ENCODE measurements at regions not wholly inside any gene's neighbourhood (a gene's known extent, or its start where the extent isn't known, plus 50 kb on each side); places are given as distances from the start of the nearest gene placed in this dataset.

GRCh38 chr2:194745557-194746146 is 911.4 kb upstream of the SLC39A10 start:
- intact Hi-C loops (cut with micrococcal nuclease; ENCODE audit: unreplicated experiment), result no loop called here
- Histone ChIP-seq H3K9me3 (ENCODE audit: low read depth, low read length, poor library complexity, severe bottlenecking) (no peaks in the 10 kb centered on the region), H3K4me1 (ENCODE audit: insufficient read depth, low read length, poor library complexity, severe bottlenecking) (no peaks in the 10 kb centered on the region), H3K36me3 (ENCODE audit: insufficient read depth, low read length, poor library complexity, severe bottlenecking) (no peaks in the 10 kb centered on the region), H3K27ac (ENCODE audit: low read depth, low read length, poor library complexity, severe bottlenecking) (no peak overlapping the region), H3K4me3 (ENCODE audit: low read depth, low read length, poor library complexity, severe bottlenecking) (no peak overlapping the region), H3K27me3 (replicated peaks; ENCODE audit: insufficient read depth, low read depth, low read length, poor library complexity) (no peaks in the 10 kb centered on the region)
- ChIA-PET POLR2A (ENCODE audit: low non-redundant PET) (no interaction called here), CTCF (no interaction called here)
- DNase-seq (ENCODE audit: low spot score), result no peak
- BruUV-seq (replicated peaks), result no TSS peak
- TF ChIP-seq EZH2 (IDR thresholded peaks at IDR 0.05; ENCODE audit: borderline replicate concordance, low read depth, low read length, poor library complexity, severe bottlenecking) (no peak), CTCF (conservative IDR thresholded peaks at IDR 0.05; ENCODE audit: low read depth, low read length) (no peak)

- intact Hi-C loops (cut with micrococcal nuclease; ENCODE audit: unreplicated experiment), result no loop called here
- POLR2A ChIA-PET (ENCODE audit: low non-redundant PET), result no interaction called here
These were observed 914.3 kb upstream of the SLC39A10 start for GRCh38 chr2:194742706-194743105.

GRCh38 chr2:194739217-194739616 is 917.8 kb upstream of the SLC39A10 start:
- ChIA-PET POLR2A (ENCODE audit: low non-redundant PET) (no interaction called here), CTCF (no interaction called here)
- H3K4me1 ChIP-seq (ENCODE audit: insufficient read depth, low read length, poor library complexity, severe bottlenecking), result no peaks in the 10 kb centered on the region
- no peak overlapping the region for H3K27ac ChIP-seq (ENCODE audit: low read depth, low read length, poor library complexity, severe bottlenecking)
- H3K27me3 ChIP-seq (replicated peaks; ENCODE audit: insufficient read depth, low read depth, low read length, poor library complexity), result no peaks in the 10 kb centered on the region
- H3K9me3 ChIP-seq (ENCODE audit: low read depth, low read length, poor library complexity, severe bottlenecking), result no peaks in the 10 kb centered on the region
- TF ChIP-seq EZH2 (IDR thresholded peaks at IDR 0.05; ENCODE audit: borderline replicate concordance, low read depth, low read length, poor library complexity, severe bottlenecking), result no peak
- no peak for TF ChIP-seq CTCF (conservative IDR thresholded peaks at IDR 0.05; ENCODE audit: low read depth, low read length)
- DNase-seq (ENCODE audit: low spot score), result no peak
- intact Hi-C loops (cut with micrococcal nuclease; ENCODE audit: unreplicated experiment), result no loop called here
- no peaks in the 10 kb centered on the region for H3K36me3 ChIP-seq (ENCODE audit: insufficient read depth, low read length, poor library complexity, severe bottlenecking)
- H3K4me3 ChIP-seq (ENCODE audit: low read depth, low read length, poor library complexity, severe bottlenecking), result no peak overlapping the region
- no TSS peak for BruUV-seq (replicated peaks)

More at GRCh38 chr2:194742706-194743105, 914.3 kb upstream of the SLC39A10 start:
- H3K36me3 ChIP-seq (ENCODE audit: insufficient read depth, low read length, poor library complexity, severe bottlenecking), result no peaks in the 10 kb centered on the region
- TF ChIP-seq EZH2 (IDR thresholded peaks at IDR 0.05; ENCODE audit: borderline replicate concordance, low read depth, low read length, poor library complexity, severe bottlenecking) (no peak), CTCF (conservative IDR thresholded peaks at IDR 0.05; ENCODE audit: low read depth, low read length) (no peak)
- no TSS peak for BruUV-seq (replicated peaks)
- no peaks in the 10 kb centered on the region for H3K9me3 ChIP-seq (ENCODE audit: low read depth, low read length, poor library complexity, severe bottlenecking)
- H3K4me1 ChIP-seq (ENCODE audit: insufficient read depth, low read length, poor library complexity, severe bottlenecking), result no peaks in the 10 kb centered on the region
- no peak overlapping the region for H3K27ac ChIP-seq (ENCODE audit: low read depth, low read length, poor library complexity, severe bottlenecking)
- CTCF ChIA-PET, result no interaction called here
- H3K4me3 ChIP-seq (ENCODE audit: low read depth, low read length, poor library complexity, severe bottlenecking), result no peak overlapping the region
- H3K27me3 ChIP-seq (replicated peaks; ENCODE audit: insufficient read depth, low read depth, low read length, poor library complexity), result no peaks in the 10 kb centered on the region
- DNase-seq (ENCODE audit: low spot score), result no peak
